A673 (cell line): ENCODE measurements at regions not wholly inside any gene's neighbourhood (a gene's known extent, or its start where the extent isn't known, plus 50 kb on each side); places are given as distances from the start of the nearest gene placed in this dataset.

Experiments used
- BruUV-seq: library from RNA; stranded (reverse); fragments of 400-500 nt; replicated peaks from 2 replicates; lab custom pipeline; 2021; lab: Mats Ljungman, UMichigan
- CTCF ChIA-PET: fragments of 300-600 bp; sonication (Branson Sonifier 250); formaldehyde crosslinking; loops from one replicate; lab custom pipeline; 2022; ENCODE audit warnings: antibody characterized with exemption; lab: Charles Lee
- POLR2A ChIA-PET: fragments of 300-600 bp; sonication (Branson Sonifier 250); formaldehyde crosslinking; loops from one replicate; lab custom pipeline; 2022; ENCODE audit warnings: antibody characterized with exemption; ENCODE audit not compliant: low non-redundant PET; lab: Charles Lee
- DNase-seq: peaks from one replicate; pipeline ENCODE4 v3.0.0-alpha.2; 2015; ENCODE audit warnings: low spot score
- H3K27ac ChIP-seq: fragments of 200-600 bp; sonication (generic); 2 replicates; pipeline ENCODE4 v1.5.1; 2016; ENCODE audit warnings: mixed run types, low read depth, mild to moderate bottlenecking, mixed read lengths, antibody characterized with exemption, low read length; ENCODE audit not compliant: poor library complexity, severe bottlenecking
- H3K27me3 ChIP-seq: fragments of 200-600 bp; sonication (generic); replicated peaks from 2 replicates; pipeline ENCODE4 v1.6.1; 2017; ENCODE audit warnings: mixed run types, low read depth, mild to moderate bottlenecking, mixed read lengths, antibody characterized with exemption, low read length; ENCODE audit not compliant: insufficient read depth, poor library complexity
- H3K36me3 ChIP-seq: fragments of 200-600 bp; sonication (generic); 2 replicates; pipeline ENCODE4 v1.6.1; 2016; ENCODE audit warnings: mixed run types, mild to moderate bottlenecking, mixed read lengths, antibody characterized with exemption, low read length; ENCODE audit not compliant: insufficient read depth, poor library complexity, severe bottlenecking
- H3K4me1 ChIP-seq: fragments of 200-600 bp; sonication (generic); 2 replicates; pipeline ENCODE4 v1.6.1; 2017; ENCODE audit warnings: mixed run types, mild to moderate bottlenecking, mixed read lengths, antibody characterized with exemption, low read length; ENCODE audit not compliant: insufficient read depth, poor library complexity, severe bottlenecking
- H3K4me3 ChIP-seq: fragments of 200-600 bp; sonication (generic); 2 replicates; pipeline ENCODE4 v1.5.1; 2016; ENCODE audit warnings: low read depth, mixed run types, mild to moderate bottlenecking, mixed read lengths, low read length; ENCODE audit not compliant: poor library complexity, severe bottlenecking
- H3K9me3 ChIP-seq: fragments of 200-600 bp; sonication (generic); 2 replicates; pipeline ENCODE4 v1.6.1; 2016; ENCODE audit warnings: mixed run types, low read depth, mild to moderate bottlenecking, mixed read lengths, antibody characterized with exemption, low read length; ENCODE audit not compliant: poor library complexity, severe bottlenecking
- CTCF ChIP-seq: fragments of 300-800, 200-600 bp; sonication (generic); conservative IDR thresholded peaks from 2 replicates; pipeline ENCODE4 v1.5.1; 2017; ENCODE audit warnings: low read depth, mild to moderate bottlenecking, antibody characterized with exemption, low read length, moderate library complexity, mixed read lengths
- EZH2 ChIP-seq: fragments of 200-600 bp; sonication (generic); IDR thresholded peaks from 2 replicates; pipeline ENCODE4 v1.6.1; 2017; ENCODE audit warnings: borderline replicate concordance, low read depth, mild to moderate bottlenecking, mixed read lengths, antibody characterized with exemption, low read length; ENCODE audit not compliant: poor library complexity, severe bottlenecking
- intact Hi-C: fragments of 100-400 bp; cut with micrococcal nuclease; formaldehyde crosslinking; loops from one replicate; pipeline ENCODE4 v1.10.0; 2022; ENCODE audit not compliant: unreplicated experiment

GRCh38 chr3:13141991-13142412, 68.8 kb upstream of the IQSEC1 start:
- peak; percentile 52 for DNase-seq
- no peak overlapping the region for H3K4me3 ChIP-seq
- H3K27me3 ChIP-seq, result peaks cover 18% of the 10 kb centered on the region
- no peaks in the 10 kb centered on the region for H3K9me3 ChIP-seq
- H3K27ac ChIP-seq, result no peak overlapping the region
- POLR2A ChIA-PET, result no interaction called here
- no peaks in the 10 kb centered on the region for H3K4me1 ChIP-seq
- CTCF ChIA-PET, result no interaction called here
- intact Hi-C loops, result no loop called here
- no peaks in the 10 kb centered on the region for H3K36me3 ChIP-seq
- TF ChIP-seq EZH2 (no peak), CTCF (no peak)
- BruUV-seq, result no TSS peak

GRCh38 chr3:13141183-13141582, 68.0 kb upstream of the IQSEC1 start:
- ChIA-PET CTCF (no interaction called here), POLR2A (no interaction called here)
- H3K27me3 ChIP-seq, result peaks cover 22% of the 10 kb centered on the region
- no peaks in the 10 kb centered on the region for H3K36me3 ChIP-seq
- DNase-seq, result no peak
- BruUV-seq, result no TSS peak
- no peak overlapping the region for H3K27ac ChIP-seq
- TF ChIP-seq EZH2 (no peak), CTCF (no peak)
- intact Hi-C loops, result no loop called here
- H3K4me3 ChIP-seq, result no peak overlapping the region
- no peaks in the 10 kb centered on the region for H3K4me1 ChIP-seq
- H3K9me3 ChIP-seq, result no peaks in the 10 kb centered on the region

- TF ChIP-seq CTCF, result no peak
- TF ChIP-seq EZH2, result no peak
- DNase-seq, result no peak
- intact Hi-C loops, result no loop called here
- H3K4me3 ChIP-seq, result no peak overlapping the region
- no peaks in the 10 kb centered on the region for H3K4me1 ChIP-seq
- no TSS peak for BruUV-seq
- no peaks in the 10 kb centered on the region for H3K9me3 ChIP-seq
- H3K27ac ChIP-seq, result no peak overlapping the region
- ChIA-PET CTCF (no interaction called here), POLR2A (no interaction called here)
- H3K36me3 ChIP-seq, result no peaks in the 10 kb centered on the region
- peaks cover 26% of the 10 kb centered on the region for H3K27me3 ChIP-seq
These were observed 67.4 kb upstream of the IQSEC1 start for GRCh38 chr3:13140596-13140995.
